ENCODE measurements at regions not wholly inside any gene's neighbourhood (a gene's known extent, or its start where the extent isn't known, plus 50 kb on each side); places are given as distances from the start of the nearest gene placed in this dataset.

DNA sequence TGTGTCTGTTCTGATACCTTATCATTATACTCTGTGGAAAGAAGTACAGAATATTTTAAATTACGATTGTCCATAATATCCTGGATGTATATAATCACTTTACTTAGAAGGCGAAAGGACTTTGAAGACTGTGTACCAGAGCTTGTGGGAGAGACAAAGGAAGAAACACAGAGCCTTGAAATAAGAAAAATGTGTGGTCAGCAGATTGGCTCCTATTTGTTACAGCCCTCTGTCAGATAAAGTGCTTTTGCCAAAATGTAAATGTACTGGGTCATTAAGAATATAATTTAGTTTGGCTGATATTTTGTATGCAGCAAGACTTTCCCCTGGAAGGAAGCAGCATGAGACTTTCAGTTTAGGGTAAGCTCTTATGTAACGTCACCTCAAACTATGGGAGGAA, 443.1 kb downstream of the CCDC85A start:
- no peak for DNase-seq

GRCh38 chr2:56630286-56630685, 446.5 kb downstream of the CCDC85A start:
- no peak for DNase-seq

DNA sequence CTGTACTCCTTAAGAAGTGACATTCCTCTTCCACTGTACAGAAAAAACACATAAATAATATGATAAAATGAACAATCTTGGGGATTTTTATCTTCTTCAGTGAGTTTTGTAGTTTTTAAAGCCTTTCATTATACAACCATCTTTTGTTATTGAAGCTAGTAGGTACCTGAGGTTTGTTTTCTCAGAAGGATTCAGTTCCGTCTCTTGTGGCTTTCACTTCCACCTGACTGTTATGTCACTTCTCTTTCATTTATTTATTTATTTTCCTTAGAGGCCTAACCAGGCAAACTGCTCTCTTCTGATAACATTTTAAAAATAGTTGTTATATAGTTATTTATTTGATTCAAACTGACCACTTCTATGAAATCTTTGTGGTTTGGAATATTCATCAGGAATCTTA, 464.2 kb downstream of the CCDC85A start:
- DNase-seq = no peak

DNA sequence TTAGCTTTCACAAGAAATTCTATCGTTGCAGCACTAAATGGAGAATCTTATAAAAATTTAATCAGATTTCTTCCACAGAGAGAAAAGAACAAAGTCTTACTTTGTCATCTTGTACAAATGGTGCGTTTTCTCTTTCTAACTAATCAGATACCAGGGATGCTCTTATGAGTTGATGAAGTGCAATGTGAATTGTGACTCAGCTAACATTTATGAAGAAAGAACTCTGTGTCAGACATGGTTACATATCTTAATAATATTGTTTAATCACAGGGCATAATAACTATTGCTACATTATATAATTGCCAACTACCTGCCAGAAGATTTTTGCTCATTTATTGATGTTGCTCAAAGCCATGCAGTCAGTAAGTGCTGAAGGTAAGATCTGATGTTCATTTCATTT, 465.0 kb downstream of the CCDC85A start:
- no peak for DNase-seq

DNA sequence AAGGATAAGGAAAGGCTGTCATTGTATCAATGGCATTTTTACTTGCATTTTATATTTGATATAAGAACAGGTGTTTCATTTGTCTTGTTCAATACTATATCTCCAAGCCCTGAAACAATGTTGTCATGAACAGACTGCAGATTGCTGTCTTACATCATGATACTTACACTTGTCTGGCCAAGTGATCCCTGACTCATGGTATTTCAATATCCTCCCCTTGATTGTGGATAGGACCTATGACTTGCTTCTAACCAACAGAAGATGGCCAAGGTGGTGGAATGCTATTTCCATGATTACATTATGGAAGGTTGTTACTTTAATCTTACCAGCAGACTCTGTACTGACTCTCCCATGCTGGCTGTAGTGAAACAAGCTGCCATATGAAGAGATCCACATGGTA, 471.1 kb downstream of the CCDC85A start:
- no peak for DNase-seq

- no peak for DNase-seq
These were observed 473.0 kb downstream of the CCDC85A start for GRCh38 chr2:56656826-56657225.

GRCh38 chr2:56666777-56667176, 483.0 kb downstream of the CCDC85A start:
- no peak for DNase-seq

DNA sequence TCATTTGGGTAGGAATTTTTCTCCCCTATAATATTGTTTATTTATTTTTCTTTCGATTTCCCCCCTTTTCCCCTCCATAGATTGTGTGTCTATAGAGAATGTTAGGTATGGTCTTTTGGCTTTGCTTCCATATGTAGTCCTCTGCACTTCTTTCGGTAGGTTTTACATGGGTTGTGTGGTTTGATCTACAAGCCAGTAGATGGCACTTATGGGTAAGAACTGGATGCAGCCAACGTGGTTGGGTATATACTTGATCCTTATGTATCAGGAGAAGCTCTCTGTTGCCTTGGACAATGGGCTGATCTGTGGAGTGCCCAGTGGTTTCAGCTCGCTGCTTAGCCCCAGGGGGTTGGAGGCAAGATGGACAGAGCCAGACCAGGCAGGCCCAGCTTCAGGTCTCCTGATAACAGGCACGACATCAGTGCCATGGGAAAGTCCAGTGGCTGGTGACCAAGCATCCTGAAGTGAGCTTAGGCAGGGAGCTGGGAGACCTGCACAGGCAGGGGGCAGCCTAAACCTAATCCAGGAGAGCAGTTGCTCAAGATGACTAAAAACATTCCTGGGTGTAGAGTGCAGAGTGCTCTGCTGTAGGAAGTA, 488.3 kb downstream of the CCDC85A start:
- no peak for DNase-seq

GRCh38 chr2:56674084-56674483, 490.3 kb downstream of the CCDC85A start:
- DNase-seq = peak; percentile 2

DNA sequence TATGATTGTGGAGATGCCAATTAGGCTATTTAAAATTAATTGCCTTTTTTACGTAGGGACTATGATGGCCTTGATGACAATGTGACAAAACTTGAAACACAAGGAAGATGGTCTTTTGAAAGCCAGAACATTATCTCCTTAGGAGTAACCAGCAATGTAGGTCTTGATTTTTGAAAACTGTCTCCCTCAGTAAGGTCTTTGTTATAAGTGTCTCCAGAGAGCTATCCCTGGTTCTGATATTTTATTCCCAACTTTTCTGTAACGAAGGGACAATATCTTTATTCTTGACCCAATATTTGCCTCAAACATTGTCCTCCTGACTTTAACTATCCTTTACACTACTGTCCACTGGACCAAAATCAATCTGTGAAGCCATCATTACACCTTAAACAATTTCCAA, 493.2 kb downstream of the CCDC85A start:
- no peak for DNase-seq

- no peak for DNase-seq
These were observed 497.3 kb downstream of the CCDC85A start for GRCh38 chr2:56680971-56681631.

GRCh38 chr2:56681659-56682396, 498.0 kb downstream of the CCDC85A start:
- no peak for DNase-seq

GRCh38 chr2:56682397-56682760, 498.6 kb downstream of the CCDC85A start:
- no peak for DNase-seq

DNA sequence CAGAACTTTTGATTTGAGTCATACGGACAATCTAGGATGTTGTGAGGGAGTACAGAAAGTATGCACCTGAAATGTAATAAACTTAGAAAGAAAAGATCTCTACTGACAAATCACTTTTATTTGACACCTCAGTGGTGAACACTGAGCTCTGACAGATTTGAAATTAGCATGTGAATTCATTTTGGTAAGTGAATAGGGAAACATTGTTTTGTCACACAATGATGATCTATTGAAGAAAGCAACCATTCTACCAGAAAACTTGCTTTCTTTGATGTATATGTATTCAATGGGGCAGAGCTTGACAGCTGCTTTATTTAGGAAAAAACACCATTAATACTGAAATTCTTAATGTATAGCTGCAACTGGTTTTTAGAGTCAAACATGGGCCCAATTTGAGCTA, 500.5 kb downstream of the CCDC85A start:
- DNase-seq = no peak

- no peak for DNase-seq
These were observed 501.4 kb downstream of the CCDC85A start for GRCh38 chr2:56685205-56685604.

- DNase-seq = no peak
These were observed 503.4 kb downstream of the CCDC85A start for GRCh38 chr2:56687169-56687568.

DNA sequence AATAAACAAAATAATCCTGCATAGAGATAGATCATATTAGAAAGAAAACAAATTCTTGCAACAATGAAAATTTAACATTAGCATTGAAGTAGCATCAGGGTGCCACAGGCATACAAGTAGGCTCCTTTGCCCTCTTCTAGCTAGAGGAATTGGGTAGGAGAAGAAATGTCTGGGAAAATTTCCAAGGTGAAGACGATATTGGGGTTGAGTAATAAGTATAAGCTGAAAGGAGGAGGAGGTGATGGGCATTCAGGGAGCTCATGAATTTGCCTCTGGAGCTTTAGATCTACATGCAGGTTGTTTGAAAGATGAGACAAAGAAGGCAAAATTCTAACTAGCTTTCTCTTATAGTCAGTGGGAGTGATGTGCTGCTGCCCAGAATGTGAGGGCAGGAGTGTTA, 504.9 kb downstream of the CCDC85A start:
- DNase-seq = no peak

- no peak for DNase-seq
These were observed 509.7 kb downstream of the CCDC85A start for GRCh38 chr2:56693501-56693900.

DNA sequence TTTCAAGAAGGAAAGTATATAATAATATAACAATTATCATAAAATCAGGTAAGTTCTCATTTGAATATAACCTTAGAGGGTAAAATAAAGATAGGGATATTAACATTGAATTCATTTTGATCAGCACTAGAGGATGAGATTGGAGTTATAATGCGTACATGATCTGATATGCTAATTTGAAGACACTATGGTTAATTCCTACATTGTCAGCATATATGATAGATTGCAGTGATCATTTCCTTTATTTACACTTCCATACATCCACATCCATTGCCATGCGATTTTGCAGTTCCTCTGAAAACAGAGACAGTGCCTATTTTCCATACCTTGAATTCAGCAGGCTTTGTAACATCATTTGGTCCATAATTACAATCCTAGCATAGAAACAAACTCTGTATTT, 519.2 kb downstream of the CCDC85A start:
- no peak for DNase-seq

- DNase-seq = no peak
These were observed 521.9 kb downstream of the CCDC85A start for GRCh38 chr2:56705713-56706112.

- no peak for DNase-seq
These were observed 523.4 kb downstream of the CCDC85A start for GRCh38 chr2:56707218-56707617.

GRCh38 chr2:56707650-56708049, 523.9 kb downstream of the CCDC85A start:
- no peak for DNase-seq

GRCh38 chr2:56709181-56709580, 525.4 kb downstream of the CCDC85A start:
- DNase-seq = no peak

GRCh38 chr2:56713161-56713676, 529.4 kb downstream of the CCDC85A start:
- no peak for DNase-seq

Measured in NCI-H1105 treated with DMSO at 0.1 percent for 48 hours (cell line).